Colon (tissue), 2 donors: ENCODE measurements at regions not wholly inside any gene's neighbourhood (a gene's known extent, or its start where the extent isn't known, plus 50 kb on each side); places are given as distances from the start of the nearest gene placed in this dataset.
A peak's percentile ranks its signal among the peaks of the same experiment; 100 is the strongest.
"Not testable (repeated sequence)": the region's sequence is repeated elsewhere in the genome, so short reads cannot be mapped to it uniquely, and the experiment has no call there.

Experiments
- FAIRE-seq: peaks from 2 replicates; lab custom pipeline; 2012; peaks lifted over from hg19 to GRCh38; lab: Jason Lieb, UNC
- donor health status: control.
- donor health status: control.

DNA sequence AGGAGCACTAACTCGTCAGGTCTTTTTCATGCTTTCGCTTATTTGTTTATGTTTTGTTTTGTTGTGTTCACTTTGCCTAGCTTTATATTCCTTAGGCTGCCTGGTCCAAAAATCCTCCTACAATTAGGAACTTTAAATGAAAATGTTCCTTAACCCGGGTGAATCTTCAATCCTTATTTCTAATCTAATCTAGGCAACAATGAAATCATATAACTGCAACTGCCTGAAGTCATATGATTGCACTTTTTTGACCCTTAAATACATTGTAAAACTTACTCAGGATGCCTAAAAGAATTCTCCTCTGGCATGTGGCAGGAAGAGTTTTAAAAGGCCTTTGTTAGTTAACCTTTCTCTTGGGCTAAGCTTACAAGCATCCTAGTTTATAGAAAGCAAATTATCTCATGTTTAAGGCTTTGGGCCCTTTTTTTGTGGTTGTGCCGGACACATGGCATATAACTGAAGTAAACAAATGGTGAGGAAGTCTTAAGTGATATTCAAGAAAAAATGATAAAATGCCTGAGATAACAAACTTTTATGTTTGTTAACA, 279.4 kb downstream of the FAT4 start:
- no peak for FAIRE-seq

- not testable (repeated sequence) for FAIRE-seq
Measured at GRCh38 chr4:125605926-125606325, 291.2 kb downstream of the FAT4 start.

- FAIRE-seq = no peak
Measured at GRCh38 chr4:125620066-125620860, 305.5 kb downstream of the FAT4 start.

DNA sequence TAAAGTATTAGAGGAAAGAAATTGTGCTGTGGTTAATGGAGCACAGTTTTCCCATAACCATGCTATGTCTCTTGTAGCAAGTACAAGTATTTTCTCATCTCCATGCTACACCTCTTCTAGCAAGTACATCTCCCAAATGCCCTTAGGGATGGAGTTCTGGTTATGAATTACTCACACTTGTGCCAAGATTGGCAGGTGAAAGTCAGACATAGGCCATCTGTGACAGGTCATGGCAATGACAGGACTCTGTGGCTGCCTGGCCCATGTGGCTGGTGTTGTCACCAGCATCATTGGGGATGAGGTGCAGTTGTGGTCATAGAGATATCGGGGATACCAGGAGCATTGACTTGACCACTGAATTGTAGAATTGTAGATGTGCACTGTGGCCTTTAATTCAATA, 310.2 kb downstream of the FAT4 start:
- no peak for FAIRE-seq

GRCh38 chr4:125626946-125627345, 312.2 kb downstream of the FAT4 start:
- FAIRE-seq = no peak

DNA sequence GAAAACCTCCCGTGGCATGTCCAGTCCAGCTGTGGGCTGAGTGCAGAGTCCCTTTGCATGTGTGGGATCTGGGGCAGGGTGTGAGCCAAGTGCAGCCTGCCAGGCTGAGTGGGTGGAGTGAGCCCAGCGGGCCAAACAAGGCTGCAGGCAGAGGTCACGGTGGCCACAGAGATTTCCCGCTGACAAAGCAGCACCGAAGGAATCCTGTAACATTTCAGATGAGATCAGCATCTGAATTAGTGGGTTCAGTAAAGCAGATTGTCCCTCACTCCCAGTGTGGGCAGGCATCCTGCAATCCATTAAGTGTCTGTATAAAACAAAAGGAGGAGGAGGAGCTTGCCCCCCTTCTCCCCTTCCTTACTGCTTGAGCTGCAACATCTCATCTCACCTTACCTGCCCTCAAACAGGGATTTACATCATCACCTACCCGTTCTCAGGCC, 324.4 kb downstream of the FAT4 start:
- no peak for FAIRE-seq

DNA sequence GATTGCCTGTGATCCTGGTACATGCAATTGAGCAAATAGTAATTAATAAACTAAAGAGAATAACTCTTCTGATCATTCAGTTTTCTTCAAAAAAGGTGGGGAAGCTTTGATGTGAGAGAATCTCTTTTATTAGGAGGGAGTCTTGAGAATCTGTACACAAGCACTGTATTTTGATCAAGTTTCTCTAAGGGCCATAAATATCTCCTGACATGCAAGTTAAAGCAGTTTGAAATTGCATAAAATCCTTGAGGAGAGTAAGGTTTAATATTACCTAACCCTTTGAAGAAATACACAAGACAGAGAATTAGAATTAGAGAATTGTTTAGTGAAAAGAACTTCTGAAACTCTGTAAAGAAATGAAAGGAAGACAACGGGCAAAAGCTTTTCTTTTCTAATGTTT, 326.9 kb downstream of the FAT4 start:
- no peak for FAIRE-seq

GRCh38 chr4:125642645-125643044, 327.9 kb downstream of the FAT4 start:
- FAIRE-seq = no peak

DNA sequence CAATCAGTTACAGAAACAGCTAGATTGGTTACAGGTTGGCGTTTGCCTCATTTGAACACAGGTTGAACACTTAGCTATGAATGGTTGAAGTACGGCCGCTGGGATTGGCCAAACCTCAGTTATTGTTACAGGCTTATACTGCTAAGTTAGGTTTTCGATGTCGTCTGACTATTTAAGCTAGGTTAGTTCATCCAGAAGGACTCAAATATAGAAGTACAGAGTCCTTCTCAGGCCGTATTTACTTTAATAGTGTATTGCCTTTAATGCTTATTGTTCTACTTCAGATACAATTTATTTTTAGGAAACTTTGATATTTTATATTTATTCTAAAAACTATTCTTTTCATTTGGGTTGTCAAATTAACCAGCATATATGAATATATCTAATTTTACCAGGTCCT, 334.7 kb downstream of the FAT4 start:
- peak; percentile 24 for FAIRE-seq

DNA sequence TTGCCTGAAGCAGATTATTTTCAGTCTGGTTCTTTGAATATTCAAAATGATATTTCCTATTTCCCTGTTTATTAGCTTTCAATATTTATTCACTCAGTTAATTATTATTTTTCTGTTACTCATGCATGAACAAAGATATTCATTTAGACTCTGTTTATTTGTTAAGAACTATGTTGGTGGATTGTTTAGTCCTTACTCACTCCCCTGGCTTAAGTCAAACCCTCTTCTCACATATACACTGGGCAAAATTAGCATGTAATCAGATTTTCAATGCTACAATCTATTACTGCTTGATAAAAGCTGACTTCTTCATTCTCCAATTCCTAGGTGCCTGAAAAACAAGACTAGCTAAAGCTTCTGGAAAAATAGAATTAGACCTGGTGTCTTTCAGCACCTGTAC, 335.8 kb downstream of the FAT4 start:
- FAIRE-seq = no peak

- not testable (repeated sequence) for FAIRE-seq
Measured at GRCh38 chr4:125651707-125652357, 337.1 kb downstream of the FAT4 start.

DNA sequence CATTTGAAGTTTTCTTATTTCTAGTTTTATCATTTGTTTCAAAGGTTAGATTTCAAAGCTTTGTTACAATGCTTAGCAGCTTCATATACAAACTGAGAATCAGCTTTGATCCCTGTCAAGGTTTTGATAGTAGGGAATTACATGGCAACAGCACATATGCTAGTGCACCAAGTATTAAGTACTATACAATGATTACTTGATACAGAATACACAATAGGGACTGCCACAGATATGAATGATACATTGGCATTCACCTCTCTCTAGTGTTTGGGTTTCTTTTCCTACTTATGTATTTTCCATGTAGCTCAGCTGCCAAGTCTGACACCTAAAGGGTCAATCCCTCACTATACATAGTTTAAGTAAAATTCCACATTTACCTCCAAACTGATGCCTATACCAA, 344.0 kb downstream of the FAT4 start:
- no peak for FAIRE-seq

GRCh38 chr4:125663896-125664767, 349.4 kb downstream of the FAT4 start:
- no peak for FAIRE-seq

DNA sequence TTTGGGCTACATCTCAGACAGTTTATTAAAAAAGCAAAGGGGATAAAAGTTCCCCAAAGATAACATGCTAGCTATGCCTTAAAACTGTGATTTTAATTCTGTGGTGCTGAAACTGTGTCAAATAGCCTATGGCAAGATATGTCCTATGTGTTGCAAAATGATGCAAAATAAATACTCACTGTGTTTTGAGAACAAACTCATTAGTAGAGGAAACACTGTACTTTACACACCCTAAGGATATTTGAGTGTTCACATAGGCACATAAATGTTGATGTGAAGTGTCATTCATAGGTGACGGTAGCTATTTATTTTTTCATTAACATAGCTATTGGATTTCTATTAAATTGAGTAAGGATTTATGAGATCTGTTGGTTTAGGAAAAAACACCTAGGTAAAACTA, 351.9 kb downstream of the FAT4 start:
- no peak for FAIRE-seq

DNA sequence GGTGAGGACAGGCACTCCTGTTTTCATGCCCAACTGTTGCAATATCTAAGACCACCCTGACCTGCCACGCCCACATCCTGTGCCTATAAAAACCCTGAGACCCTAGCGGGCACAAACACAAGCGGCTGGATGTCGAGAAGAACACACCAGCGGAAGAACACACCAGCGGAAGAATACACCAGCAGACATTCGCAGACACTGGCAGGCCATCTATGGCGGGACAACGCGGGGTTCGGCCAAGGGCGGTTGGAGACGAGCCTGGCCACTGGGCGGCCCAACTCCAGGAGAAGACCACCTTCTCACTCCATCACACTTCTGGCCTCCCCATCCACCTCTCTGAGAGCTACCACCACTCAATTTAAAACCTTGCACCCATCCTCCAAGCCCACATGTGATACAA, 361.4 kb downstream of the FAT4 start:
- FAIRE-seq = no peak

DNA sequence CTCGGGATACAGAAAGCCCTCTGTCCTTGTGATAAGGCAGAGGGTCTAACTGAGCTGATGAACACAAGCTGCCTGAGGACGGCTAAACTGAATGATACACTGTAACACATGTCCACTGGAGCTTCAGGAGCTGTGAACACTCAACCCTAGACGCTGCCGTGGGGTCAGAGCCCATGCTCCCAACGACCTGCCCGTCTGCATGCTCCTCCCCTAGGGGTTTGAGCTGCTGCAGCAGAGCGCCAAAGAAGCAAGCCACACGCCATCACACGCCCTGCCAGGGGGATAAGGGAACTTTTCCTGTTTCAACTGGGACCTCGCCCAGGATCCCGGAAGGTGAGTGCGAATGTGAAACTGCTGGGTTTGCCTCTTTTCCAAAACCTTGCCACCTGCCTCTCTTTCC, 361.8 kb downstream of the FAT4 start:
- FAIRE-seq = no peak

GRCh38 chr4:125677665-125678307, 363.0 kb downstream of the FAT4 start:
- FAIRE-seq = no peak

DNA sequence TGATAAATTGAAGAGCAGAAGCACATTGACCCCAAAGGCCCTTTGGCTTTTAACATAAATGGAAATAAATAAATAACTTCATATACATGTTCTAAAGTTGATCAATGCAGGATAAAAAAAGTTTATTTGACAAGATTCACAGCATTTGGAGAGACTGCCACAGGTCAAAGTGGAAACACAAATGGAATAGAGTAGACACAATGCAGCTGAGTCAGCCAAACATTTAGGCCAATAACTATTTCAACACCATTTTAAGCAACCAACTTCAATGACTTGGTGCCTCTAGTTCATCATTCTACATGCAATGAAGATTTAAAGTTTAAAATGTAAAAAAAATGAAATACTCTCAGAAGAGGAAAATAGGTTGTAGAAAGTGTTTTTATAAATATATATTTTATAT, 365.2 kb downstream of the FAT4 start:
- FAIRE-seq = no peak

DNA sequence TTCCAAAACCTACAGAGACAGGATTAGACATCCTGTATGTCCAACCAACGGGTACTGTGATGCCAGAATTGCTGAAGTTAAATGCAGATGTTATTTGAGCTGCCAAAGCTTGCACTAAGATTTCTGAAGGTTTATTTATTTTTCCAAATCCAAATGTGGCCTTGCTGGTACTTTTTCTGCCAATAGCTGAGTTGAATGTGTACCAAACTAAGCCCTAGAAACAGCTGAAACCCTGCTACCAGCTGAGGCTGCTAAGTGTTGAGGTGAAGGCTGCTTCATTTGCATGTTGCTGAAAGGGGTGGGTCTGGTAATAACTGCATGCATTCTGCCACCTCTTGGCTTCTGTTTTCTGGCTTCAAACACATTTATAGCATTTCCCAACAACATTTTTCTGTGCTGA, 366.5 kb downstream of the FAT4 start:
- FAIRE-seq = no peak

- no peak for FAIRE-seq
Measured at GRCh38 chr4:125682730-125683129, 368.0 kb downstream of the FAT4 start.

DNA sequence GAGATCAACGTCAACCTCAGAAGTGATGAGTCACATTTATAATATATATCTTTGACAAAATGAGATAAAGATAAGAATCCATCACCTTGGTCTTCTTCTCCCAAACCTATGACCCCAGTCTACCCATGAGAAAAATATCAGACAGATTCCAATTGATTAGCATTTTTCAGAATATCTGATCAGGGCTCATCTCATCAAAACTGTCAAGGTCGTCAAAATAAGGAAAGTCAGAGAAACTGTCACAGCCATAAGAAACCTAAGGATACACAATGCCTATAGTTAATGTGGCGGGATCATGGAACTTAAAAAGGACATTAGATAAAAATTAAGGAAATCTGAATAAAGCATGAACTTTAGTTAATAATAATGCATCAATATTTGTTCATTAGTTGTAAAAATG, 374.1 kb downstream of the FAT4 start:
- no peak for FAIRE-seq

DNA sequence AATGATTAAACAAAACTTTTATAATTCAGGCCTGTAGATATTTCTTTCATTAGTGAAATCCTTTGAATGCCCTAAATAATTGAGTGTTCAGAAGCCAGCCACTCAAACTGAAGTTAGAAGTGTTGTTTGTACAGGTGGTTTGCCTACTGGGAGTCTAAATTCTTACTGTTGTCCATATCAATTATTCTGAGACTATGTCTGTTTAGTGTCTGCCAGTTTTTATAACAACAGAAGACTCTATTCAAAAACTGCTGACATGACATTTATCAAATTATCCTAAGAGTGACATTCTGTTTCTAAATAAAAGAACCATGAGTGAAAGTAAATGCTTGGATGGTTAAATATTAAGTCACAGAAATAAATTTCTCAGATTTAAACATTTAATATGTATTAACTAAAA, 375.1 kb downstream of the FAT4 start:
- no peak for FAIRE-seq
